Frontal cortex (tissue), 1 donor: ENCODE measurements at regions not wholly inside any gene's neighbourhood (a gene's known extent, or its start where the extent isn't known, plus 50 kb on each side); places are given as distances from the start of the nearest gene placed in this dataset. TPM values are rescaled to one million over a fixed set of nuclear protein-coding genes. Genes with fewer than 3 reads are reported as not detected.

Experiments
- small RNA-seq: library from RNA; depleted of rRNA; stranded (forward); fragments of <200 nt; gene quantifications from one replicate; pipeline ENCODE3, GENCODE V24; 2014

Small RNA genes in the stretch of these regions (small RNA-seq; reads per million reads assigned to genes)
- gene RF00322 (not detected), gene RNU6-649P (not detected)
